ENCODE measurements at regions not wholly inside any gene's neighbourhood (a gene's known extent, or its start where the extent isn't known, plus 50 kb on each side); places are given as distances from the start of the nearest gene placed in this dataset.

DNA sequence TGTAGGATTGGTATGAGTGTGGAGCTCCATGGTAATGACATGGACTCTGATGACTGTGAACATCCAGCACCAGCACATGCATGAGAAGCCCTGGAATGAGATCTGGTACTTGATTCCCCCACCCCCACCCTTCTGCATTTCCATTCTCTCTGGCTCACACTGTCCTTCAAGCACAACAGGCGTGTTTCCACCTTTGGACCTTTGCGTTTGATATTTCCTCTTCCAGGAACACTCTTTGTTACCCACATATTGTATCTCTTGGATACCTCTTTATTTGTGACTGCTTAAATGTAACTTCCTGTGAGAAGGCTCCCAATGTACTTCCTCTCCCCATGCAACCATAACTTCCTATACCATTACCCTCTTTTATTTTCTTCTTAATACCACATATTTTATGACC lies 263.8 kb downstream of the HNMT start:
- H3K36me3 ChIP-seq (ENCODE audit: insufficient read depth): no peaks in the 10 kb centered on the region
- H3F3A ChIP-seq (replicated peaks; ENCODE audit: low read depth): no peaks in the 10 kb centered on the region
- Mint-ChIP-seq H3K27ac (peak overlapping the region; percentile 7; the same call in 1 of the 2 replicates), H3K4me1 (peaks cover 18% of the 10 kb centered on the region), H3K4me3 (no peak overlapping the region), H3K9me3 (no peaks in the 10 kb centered on the region; the same call in 2 of the 3 replicates), H3K36me3 (ENCODE audit: low read depth) (no peaks in the 10 kb centered on the region), H3K27me3 (ENCODE audit: insufficient read depth, low read depth, poor library complexity) (peaks cover 2% of the 10 kb centered on the region)
- no peak overlapping the region for H3K4me3 ChIP-seq
- no peaks in the 10 kb centered on the region for H3K9me2 ChIP-seq (ENCODE audit: insufficient read depth)
- TF ChIP-seq ZNF331 (CRISPR knock-in tag; IDR thresholded peaks at IDR 0.05; ENCODE audit: low read depth) (no peak), POLR2AphosphoS5 (IDR thresholded peaks at IDR 0.05; ENCODE audit: low read depth) (no peak), EZH2 (IDR thresholded peaks at IDR 0.05; ENCODE audit: low read depth, unreplicated experiment) (no peak), STAT1 (IDR thresholded peaks at IDR 0.05; ENCODE audit: unreplicated experiment) (no peak), JUNB (IDR thresholded peaks at IDR 0.05; ENCODE audit: unreplicated experiment) (no peak), EZH2phosphoT487 (IDR thresholded peaks at IDR 0.05; ENCODE audit: unreplicated experiment) (no peak)
- TF ChIP-seq, protein P1, sequence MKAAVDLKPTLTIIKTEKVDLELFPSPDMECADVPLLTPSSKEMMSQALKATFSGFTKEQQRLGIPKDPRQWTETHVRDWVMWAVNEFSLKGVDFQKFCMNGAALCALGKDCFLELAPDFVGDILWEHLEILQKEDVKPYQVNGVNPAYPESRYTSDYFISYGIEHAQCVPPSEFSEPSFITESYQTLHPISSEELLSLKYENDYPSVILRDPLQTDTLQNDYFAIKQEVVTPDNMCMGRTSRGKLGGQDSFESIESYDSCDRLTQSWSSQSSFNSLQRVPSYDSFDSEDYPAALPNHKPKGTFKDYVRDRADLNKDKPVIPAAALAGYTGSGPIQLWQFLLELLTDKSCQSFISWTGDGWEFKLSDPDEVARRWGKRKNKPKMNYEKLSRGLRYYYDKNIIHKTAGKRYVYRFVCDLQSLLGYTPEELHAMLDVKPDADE (IDR thresholded peaks at IDR 0.05): no peak
- TF ChIP-seq, protein P2, sequence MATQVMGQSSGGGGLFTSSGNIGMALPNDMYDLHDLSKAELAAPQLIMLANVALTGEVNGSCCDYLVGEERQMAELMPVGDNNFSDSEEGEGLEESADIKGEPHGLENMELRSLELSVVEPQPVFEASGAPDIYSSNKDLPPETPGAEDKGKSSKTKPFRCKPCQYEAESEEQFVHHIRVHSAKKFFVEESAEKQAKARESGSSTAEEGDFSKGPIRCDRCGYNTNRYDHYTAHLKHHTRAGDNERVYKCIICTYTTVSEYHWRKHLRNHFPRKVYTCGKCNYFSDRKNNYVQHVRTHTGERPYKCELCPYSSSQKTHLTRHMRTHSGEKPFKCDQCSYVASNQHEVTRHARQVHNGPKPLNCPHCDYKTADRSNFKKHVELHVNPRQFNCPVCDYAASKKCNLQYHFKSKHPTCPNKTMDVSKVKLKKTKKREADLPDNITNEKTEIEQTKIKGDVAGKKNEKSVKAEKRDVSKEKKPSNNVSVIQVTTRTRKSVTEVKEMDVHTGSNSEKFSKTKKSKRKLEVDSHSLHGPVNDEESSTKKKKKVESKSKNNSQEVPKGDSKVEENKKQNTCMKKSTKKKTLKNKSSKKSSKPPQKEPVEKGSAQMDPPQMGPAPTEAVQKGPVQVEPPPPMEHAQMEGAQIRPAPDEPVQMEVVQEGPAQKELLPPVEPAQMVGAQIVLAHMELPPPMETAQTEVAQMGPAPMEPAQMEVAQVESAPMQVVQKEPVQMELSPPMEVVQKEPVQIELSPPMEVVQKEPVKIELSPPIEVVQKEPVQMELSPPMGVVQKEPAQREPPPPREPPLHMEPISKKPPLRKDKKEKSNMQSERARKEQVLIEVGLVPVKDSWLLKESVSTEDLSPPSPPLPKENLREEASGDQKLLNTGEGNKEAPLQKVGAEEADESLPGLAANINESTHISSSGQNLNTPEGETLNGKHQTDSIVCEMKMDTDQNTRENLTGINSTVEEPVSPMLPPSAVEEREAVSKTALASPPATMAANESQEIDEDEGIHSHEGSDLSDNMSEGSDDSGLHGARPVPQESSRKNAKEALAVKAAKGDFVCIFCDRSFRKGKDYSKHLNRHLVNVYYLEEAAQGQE (IDR thresholded peaks at IDR 0.05; ENCODE audit: unreplicated experiment): no peak
- TF ChIP-seq, protein P3, sequence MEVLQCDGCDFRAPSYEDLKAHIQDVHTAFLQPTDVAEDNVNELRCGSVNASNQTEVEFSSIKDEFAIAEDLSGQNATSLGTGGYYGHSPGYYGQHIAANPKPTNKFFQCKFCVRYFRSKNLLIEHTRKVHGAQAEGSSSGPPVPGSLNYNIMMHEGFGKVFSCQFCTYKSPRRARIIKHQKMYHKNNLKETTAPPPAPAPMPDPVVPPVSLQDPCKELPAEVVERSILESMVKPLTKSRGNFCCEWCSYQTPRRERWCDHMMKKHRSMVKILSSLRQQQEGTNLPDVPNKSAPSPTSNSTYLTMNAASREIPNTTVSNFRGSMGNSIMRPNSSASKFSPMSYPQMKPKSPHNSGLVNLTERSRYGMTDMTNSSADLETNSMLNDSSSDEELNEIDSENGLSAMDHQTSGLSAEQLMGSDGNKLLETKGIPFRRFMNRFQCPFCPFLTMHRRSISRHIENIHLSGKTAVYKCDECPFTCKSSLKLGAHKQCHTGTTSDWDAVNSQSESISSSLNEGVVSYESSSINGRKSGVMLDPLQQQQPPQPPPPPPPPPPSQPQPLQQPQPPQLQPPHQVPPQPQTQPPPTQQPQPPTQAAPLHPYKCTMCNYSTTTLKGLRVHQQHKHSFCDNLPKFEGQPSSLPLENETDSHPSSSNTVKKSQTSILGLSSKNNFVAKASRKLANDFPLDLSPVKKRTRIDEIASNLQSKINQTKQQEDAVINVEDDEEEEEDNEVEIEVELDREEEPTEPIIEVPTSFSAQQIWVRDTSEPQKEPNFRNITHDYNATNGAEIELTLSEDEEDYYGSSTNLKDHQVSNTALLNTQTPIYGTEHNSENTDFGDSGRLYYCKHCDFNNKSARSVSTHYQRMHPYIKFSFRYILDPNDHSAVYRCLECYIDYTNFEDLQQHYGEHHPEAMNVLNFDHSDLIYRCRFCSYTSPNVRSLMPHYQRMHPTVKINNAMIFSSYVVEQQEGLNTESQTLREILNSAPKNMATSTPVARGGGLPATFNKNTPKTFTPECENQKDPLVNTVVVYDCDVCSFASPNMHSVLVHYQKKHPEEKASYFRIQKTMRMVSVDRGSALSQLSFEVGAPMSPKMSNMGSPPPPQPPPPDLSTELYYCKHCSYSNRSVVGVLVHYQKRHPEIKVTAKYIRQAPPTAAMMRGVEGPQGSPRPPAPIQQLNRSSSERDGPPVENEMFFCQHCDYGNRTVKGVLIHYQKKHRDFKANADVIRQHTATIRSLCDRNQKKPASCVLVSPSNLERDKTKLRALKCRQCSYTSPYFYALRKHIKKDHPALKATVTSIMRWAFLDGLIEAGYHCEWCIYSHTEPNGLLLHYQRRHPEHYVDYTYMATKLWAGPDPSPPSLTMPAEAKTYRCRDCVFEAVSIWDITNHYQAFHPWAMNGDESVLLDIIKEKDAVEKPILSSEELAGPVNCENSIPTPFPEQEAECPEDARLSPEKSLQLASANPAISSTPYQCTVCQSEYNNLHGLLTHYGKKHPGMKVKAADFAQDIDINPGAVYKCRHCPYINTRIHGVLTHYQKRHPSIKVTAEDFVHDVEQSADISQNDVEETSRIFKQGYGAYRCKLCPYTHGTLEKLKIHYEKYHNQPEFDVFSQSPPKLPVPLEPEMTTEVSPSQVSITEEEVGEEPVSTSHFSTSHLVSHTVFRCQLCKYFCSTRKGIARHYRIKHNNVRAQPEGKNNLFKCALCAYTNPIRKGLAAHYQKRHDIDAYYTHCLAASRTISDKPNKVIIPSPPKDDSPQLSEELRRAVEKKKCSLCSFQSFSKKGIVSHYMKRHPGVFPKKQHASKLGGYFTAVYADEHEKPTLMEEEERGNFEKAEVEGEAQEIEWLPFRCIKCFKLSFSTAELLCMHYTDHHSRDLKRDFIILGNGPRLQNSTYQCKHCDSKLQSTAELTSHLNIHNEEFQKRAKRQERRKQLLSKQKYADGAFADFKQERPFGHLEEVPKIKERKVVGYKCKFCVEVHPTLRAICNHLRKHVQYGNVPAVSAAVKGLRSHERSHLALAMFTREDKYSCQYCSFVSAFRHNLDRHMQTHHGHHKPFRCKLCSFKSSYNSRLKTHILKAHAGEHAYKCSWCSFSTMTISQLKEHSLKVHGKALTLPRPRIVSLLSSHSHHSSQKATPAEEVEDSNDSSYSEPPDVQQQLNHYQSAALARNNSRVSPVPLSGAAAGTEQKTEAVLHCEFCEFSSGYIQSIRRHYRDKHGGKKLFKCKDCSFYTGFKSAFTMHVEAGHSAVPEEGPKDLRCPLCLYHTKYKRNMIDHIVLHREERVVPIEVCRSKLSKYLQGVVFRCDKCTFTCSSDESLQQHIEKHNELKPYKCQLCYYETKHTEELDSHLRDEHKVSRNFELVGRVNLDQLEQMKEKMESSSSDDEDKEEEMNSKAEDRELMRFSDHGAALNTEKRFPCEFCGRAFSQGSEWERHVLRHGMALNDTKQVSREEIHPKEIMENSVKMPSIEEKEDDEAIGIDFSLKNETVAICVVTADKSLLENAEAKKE (CRISPR knock-in tag; IDR thresholded peaks at IDR 0.05): no peak
- no peak overlapping the region for H3K27ac ChIP-seq (ENCODE audit: low read depth)
- no peaks in the 10 kb centered on the region for H4K20me1 ChIP-seq (replicated peaks; ENCODE audit: insufficient read depth)
- no peak overlapping the region for H2AFZ ChIP-seq
- DNase-seq (ENCODE audit: low spot score): no peak
- no peaks in the 10 kb centered on the region for H3K79me2 ChIP-seq (replicated peaks; ENCODE audit: insufficient read depth)
- H3K27me3 ChIP-seq (ENCODE audit: insufficient read depth): no peaks in the 10 kb centered on the region
- no peak for ATAC-seq
- no peak overlapping the region for H3K4me2 ChIP-seq
- peaks cover 18% of the 10 kb centered on the region for H3K4me1 ChIP-seq (ENCODE audit: insufficient read depth)

Measured in GM23338 (cell line).